GM21717 (cell line): ENCODE measurements at regions not wholly inside any gene's neighbourhood (a gene's known extent, or its start where the extent isn't known, plus 50 kb on each side); places are given as distances from the start of the nearest gene placed in this dataset.
"Not testable (repeated sequence)": the region's sequence is repeated elsewhere in the genome, so short reads cannot be mapped to it uniquely, and the experiment has no call there.

ENCODE experiments used
- ATAC-seq: cut with Tn5 transposase; IDR thresholded peaks from one replicate; pipeline ENCODE4 v1.9.1; 2021; ENCODE audit warnings: mild to moderate bottlenecking, moderate library complexity; ENCODE audit not compliant: unreplicated experiment

GRCh38 chr3:87898971-87899370 lies 159.8 kb downstream of the CGGBP1 start:
- no peak for ATAC-seq

DNA sequence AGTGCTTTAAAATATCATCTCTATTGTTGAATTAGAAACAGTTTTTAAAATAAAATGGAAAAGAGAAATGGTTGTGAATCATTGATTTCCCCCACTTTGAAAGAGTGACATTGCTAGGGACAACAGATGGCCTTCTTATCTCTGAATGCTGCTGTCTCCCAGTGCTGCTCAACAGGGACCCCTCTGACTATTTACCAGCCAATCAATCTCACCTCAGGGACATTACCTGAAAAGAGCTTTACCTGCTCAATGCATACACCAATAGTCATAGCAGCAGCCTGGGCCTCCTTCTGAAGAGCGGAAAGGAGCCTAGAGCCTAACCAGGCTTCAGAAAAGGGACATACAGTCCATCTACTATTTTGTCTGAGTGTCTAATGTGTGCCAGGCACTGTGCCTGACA lies 162.8 kb downstream of the CGGBP1 start:
- no peak for ATAC-seq

GRCh38 chr3:87873136-87873535 lies 185.7 kb downstream of the CGGBP1 start:
- no peak for ATAC-seq

DNA sequence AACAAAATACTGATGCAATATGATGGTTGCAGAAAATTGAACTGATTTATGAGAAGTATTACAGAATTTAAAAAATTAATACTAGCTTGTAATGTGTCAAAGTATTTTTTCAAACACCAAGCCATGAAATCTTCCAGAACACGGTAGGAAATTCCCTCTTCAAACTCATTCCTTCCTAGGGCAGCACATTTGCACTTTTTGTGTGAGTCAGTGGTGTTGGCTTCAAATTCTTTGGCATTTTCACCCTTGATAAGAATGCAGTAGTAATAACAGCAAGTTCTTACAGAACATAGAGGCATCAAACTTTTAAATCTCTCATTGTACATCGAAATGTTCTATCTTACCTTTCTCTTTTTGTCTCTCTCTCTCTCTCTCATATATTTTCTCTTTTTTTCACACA lies 191.8 kb downstream of the CGGBP1 start:
- ATAC-seq = no peak

DNA sequence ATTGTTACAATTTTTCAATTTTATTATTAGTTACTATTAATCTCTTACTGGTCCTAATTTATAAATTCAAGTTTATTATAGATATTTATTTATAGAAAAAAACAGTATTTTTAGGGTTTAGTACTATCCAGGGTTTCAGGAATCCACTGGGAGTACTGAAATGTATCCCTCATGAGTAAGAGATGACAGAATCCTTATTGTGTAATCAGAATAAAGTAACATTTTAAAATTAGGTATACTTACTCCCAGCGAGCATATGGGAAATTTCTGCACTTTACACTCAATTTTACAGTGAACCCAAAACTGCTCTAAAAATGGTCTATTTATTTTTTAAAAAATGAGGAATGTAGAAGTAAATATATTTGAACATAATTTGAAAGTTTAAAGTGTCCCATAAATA lies 202.7 kb downstream of the CGGBP1 start:
- no peak for ATAC-seq

GRCh38 chr3:87855616-87856015 lies 203.2 kb downstream of the CGGBP1 start:
- no peak for ATAC-seq

DNA sequence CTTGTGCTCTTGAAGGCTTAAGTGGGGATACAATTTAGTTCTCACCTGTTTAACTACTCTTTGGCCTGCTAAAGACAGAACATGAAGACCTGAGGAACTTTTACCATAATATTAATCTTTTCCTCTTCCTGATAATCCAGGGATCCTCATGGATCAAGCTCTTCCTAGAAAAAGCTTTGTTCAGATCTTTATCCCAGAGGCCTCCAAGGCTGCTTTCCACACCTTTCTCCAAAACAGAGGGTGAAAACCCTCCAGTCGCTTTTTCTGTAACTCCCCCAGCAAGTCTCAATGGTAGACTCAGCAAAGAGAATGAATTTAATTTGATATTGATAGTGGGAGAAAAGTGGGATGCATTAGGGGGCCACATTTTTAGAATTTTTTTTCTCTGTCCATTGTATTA lies 203.6 kb downstream of the CGGBP1 start:
- no peak for ATAC-seq

DNA sequence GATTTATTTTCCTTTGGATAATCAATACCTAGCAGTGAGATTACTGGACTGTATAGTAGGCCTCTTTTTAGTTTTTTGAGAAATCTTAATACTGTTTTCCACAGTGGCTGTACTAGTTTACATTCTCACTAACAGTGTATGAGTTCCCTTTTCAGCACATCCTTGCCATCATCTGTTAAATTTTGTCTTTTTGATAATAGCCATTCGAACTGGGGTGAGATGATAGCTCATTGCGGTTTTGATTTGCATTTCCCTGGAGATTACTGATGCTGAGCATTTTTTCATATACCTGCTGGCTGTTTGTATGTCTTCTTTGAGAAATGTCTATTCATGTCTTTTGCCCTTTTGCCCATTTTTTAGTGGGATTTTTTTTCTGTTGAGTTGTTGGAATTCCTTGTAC lies 210.8 kb downstream of the CGGBP1 start:
- no peak for ATAC-seq

GRCh38 chr3:87837076-87837475 lies 221.7 kb downstream of the CGGBP1 start:
- ATAC-seq = no peak

DNA sequence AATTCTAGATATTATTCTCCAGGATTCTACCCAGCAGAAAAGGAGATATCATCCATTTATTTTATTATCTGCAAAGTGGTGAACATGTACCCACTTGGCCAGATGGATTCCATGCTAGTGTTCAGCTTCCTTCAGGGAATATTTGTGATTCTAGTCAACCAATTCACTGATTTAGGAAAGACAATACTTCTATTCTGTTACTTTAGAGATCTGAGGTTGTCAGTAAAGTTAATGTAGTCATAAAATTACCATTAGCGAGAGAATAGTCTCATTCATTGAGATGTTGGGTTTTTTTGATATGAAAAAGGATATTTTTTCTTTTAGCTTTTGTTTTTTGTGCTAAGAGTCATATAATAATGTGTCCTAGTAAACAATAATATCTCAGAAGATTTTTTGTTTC lies 222.8 kb downstream of the CGGBP1 start:
- no peak for ATAC-seq

GRCh38 chr3:87835236-87835635 lies 223.6 kb downstream of the CGGBP1 start:
- no peak for ATAC-seq

- no peak for ATAC-seq
Observed at GRCh38 chr3:87834327-87834726, 224.5 kb downstream of the CGGBP1 start.

DNA sequence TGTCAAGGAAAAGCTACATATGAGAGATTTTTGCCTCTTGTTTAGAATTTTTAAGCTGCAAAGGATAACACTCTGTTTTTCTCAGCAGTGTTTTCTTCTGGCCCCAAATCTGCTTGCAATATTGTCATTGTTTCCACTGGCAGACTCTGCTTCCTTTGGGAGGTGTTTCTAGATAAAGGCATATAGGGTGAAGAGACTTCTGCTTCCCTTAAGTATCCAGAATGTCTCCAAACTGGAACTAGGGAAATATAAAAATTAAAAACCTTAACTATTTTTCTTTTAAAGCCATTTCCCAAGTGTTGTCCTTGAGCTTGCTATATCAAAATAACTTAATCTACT lies 225.8 kb downstream of the CGGBP1 start:
- no peak for ATAC-seq

GRCh38 chr3:87828046-87828445 lies 230.8 kb downstream of the CGGBP1 start:
- ATAC-seq = no peak

DNA sequence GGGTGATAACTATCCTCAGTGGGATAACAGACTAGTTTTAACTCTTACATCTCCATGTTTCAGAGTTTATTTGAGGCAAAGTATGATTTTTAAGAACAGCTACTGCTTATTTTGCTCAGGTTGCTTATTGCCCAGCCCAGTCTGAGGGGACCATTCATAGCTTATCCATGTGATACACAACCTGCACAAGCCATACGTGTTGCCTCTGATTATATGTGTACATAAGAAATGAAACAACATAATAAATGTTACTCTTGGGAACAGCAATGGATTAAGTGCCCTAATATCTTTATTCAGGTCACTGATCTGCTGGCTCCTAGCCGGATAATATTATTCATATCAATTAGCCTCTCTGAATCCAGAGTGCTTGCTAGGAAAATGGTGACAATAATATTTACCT lies 236.2 kb downstream of the CGGBP1 start:
- no peak for ATAC-seq

DNA sequence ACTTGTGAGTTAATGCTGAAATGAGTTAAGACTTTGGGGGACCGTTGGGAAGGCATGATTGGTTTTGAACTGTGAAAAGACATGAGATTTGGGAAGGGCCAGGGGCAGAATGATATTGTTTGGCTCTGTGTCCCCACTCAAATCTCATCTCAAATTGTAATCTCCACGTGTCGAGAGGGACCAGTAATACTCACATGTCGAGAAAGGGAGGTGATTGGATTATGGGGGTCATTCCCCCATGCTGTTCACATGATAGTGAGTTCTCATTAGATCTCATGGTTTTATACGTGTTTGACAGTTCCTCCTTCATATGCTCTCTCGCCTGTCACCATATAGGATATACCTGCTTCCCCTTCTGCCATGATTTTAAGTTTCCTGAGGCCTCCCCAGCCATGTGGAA lies 245.3 kb downstream of the CGGBP1 start:
- ATAC-seq = not testable (repeated sequence)

DNA sequence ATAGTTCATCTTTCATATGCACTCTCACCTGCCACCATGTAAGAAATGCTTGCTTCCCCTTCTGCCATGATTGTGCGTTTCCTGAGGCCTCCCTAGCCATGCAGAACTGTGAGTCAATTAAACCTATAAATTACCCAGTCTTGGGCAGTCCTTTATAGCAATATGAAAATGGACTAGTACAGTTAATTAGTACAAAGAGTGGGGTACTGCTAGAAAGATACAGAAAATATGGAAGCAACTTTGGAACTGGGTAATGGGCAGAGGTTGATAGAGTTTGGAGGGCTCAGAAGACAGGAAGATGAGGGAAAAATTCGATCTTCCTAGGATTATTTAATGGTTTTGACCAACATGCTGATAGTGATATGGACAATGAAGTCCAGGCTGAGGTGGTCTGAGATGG lies 246.9 kb downstream of the CGGBP1 start:
- no peak for ATAC-seq

DNA sequence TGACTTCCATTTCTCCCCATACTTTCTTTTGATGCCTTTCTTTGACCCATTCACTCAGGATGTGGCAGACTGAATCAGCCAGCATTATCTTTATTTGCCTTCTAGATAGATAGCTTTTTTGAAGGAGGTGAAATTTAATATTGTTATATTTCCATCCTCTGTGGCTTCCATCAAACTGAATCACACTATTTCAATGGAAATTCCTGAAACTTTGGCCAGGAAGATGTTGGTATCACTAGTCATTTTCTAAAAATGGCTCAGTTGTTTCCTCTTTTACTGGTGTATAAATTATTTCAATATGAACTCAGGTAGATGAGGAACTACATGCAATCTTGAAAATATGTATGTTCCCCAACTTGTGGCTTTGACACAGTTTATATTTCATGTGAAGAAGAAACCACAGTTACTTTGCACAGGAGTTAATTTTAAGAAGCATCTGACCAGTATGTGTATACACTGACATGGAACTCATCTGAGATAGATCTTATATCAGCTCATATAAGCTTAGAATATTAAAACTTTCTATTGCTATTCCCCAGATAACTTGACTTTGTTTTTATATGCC lies 248.3 kb downstream of the CGGBP1 start:
- no peak for ATAC-seq

DNA sequence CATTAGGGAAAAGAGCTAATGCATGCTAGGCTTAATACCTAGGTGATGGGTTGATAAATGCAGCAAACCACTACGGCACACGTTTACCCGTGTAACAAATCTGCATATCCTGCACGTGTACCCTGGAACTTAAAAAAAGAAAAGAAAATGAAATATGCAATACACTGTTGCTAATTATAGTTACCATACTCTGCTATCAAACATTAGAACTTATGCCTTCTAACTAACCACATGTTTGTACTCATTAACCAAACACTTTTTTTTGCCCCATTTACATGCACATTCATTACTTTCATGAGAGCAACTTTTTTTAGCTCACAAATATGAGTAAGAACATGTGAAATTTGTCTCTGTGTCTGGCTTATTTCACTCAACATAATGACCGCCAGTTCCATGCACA lies 253.1 kb downstream of the CGGBP1 start:
- peak; percentile 73 for ATAC-seq

DNA sequence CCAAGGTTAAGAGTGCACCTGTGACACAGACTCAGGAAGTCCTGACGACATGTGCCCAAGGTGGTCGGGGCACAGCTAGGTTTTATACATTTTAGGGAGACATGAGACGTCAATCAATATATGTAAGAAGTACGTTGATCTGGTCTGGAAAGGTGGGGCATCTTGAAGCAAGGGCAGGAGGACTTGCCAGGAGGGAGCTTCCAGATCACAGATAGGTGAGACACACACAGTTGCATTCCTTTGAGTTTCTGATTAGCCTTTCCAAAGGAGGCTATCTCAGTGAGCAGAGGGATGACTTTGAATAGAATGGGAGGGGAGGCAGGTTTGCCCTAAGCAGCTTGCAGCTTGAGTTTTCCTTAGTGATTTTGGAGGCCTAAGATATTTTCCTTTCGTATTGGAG lies 257.4 kb downstream of the CGGBP1 start:
- no peak for ATAC-seq

DNA sequence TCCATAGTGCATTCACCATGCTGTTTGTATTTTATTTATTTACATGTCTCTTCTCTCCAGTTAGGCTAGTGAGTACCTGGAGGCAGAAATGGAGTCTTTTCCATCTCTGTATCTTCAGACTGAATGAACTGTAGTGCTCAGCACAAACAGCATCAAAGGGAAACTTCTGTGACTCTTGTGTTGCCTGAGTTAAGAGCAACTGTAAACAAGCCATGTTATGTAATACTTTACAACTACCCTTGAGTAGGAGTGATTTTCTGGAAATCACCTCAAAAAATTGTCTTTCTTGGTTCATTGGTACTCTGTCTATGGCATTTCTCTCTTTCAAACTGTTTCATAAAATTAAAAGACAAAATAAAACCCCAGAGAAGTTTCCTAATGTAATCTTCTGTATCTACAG lies 258.3 kb downstream of the CGGBP1 start:
- no peak for ATAC-seq

DNA sequence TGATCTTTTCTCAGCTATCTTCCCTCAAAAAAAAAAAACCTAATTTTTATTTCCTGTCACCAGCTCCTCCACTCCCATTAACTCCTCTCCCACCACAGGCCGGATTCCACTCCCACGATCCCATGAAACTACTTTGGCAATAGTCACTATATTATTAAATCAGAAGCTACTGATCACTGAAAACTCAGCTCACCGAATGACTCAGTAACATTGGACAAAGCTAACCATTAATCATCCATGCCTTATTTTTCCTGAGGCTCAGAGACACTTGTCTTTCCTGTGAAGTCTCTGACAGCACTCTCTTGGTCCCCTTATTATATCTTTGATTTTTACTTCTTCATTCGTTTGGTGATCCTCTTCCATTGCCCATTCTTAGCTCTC lies 260.2 kb downstream of the CGGBP1 start:
- ATAC-seq = no peak

DNA sequence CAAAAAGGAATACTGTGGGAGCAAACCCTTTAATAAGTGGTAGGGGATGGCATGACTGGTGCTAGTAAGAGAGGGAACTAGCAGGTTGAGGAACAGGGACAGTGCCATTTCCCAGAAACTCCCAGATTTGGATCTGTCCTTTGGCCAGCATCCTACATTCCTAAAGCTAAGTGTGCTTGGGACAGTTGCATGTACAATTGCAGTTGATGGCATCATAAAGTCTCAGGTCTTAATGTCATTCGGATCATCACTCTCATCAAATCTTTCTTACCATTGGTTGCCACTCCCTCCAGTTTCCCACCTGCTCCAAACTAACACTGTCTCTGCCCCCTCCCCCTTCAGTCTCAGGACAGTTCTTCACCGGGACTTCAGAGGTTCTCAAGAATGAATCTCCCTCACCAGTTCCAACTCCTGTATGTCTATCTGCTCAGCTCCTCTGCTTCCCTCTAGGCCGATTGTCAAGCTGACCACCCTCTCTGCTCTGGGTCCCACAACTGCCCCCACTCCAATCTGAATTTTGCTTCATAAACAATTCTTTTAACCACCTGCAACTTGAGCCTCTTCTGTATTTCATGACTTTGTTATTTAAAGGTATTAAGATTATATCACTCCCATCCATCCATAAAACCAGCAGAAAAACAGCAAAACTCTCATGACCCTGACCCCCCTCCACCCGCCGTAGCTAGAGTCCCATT lies 260.8 kb downstream of the CGGBP1 start:
- no peak for ATAC-seq
